ENCODE measurements at regions not wholly inside any gene's neighbourhood (a gene's known extent, or its start where the extent isn't known, plus 50 kb on each side); places are given as distances from the start of the nearest gene placed in this dataset.

- Histone ChIP-seq H3K4me2 (ENCODE audit: low read length) (no peak overlapping the region), H3K79me2 (ENCODE audit: control insufficient read depth, insufficient read depth, low read length) (no peaks in the 10 kb centered on the region), H3K27ac (ENCODE audit: low read depth, low read length) (no peak overlapping the region), H3K4me3 (ENCODE audit: low read length) (no peak overlapping the region), H3K56ac (ENCODE audit: low read length) (no peak overlapping the region), H3K36me3 (ENCODE audit: control insufficient read depth, insufficient read depth, low read length) (no peaks in the 10 kb centered on the region), H4K5ac (ENCODE audit: low read length) (no peak overlapping the region), H3K79me1 (ENCODE audit: low read length) (no peaks in the 10 kb centered on the region), H3K4me1 (ENCODE audit: control insufficient read depth, low read depth, low read length) (no peaks in the 10 kb centered on the region), H2BK5ac (ENCODE audit: low read length) (no peak overlapping the region), H2BK120ac (ENCODE audit: low read depth, low read length) (peak overlapping the region; percentile 12), H3K4ac (ENCODE audit: low read depth, low read length) (peak overlapping the region; percentile 52), H2BK15ac (replicated peaks; ENCODE audit: low read depth) (no peak overlapping the region), H3K9ac (ENCODE audit: low read length) (no peak overlapping the region), H3K23ac (ENCODE audit: low read length) (no peak overlapping the region), H3K18ac (ENCODE audit: low read length) (peak overlapping the region; percentile 45), H4K8ac (ENCODE audit: low read depth, low read length) (no peak overlapping the region), H3K27me3 (ENCODE audit: insufficient read depth, low read length, poor library complexity) (no peaks in the 10 kb centered on the region), H2AK5ac (ENCODE audit: low read length) (no peak overlapping the region)
- no CpG with 5 or more reads among the region's 1 CpG for WGBS (ENCODE audit: extremely low coverage, insufficient coverage, low lambda C conversion rate)
- no peak for DNase-seq
Observed at GRCh38 chr3:177590826-177591225, 393.5 kb upstream of the TBL1XR1 start.

GRCh38 chr3:177591379-177591778 lies 394.1 kb upstream of the TBL1XR1 start:
- H2BK5ac ChIP-seq (ENCODE audit: low read length) = no peak overlapping the region
- no peak for DNase-seq
- no peak overlapping the region for H3K4me2 ChIP-seq (ENCODE audit: low read length)
- H3K79me1 ChIP-seq (ENCODE audit: low read length) = no peaks in the 10 kb centered on the region
- H3K18ac ChIP-seq (ENCODE audit: low read length) = peak overlapping the region; percentile 45
- H4K8ac ChIP-seq (ENCODE audit: low read depth, low read length) = no peak overlapping the region
- H3K4me3 ChIP-seq (ENCODE audit: low read length) = no peak overlapping the region
- H3K4me1 ChIP-seq (ENCODE audit: control insufficient read depth, low read depth, low read length) = no peaks in the 10 kb centered on the region
- H4K5ac ChIP-seq (ENCODE audit: low read length) = no peak overlapping the region
- no peak overlapping the region for H3K4ac ChIP-seq (ENCODE audit: low read depth, low read length)
- H2BK15ac ChIP-seq (replicated peaks; ENCODE audit: low read depth) = peak overlapping the region; percentile 7
- H2BK120ac ChIP-seq (ENCODE audit: low read depth, low read length) = no peak overlapping the region
- H3K36me3 ChIP-seq (ENCODE audit: control insufficient read depth, insufficient read depth, low read length) = no peaks in the 10 kb centered on the region
- no peaks in the 10 kb centered on the region for H3K27me3 ChIP-seq (ENCODE audit: insufficient read depth, low read length, poor library complexity)
- no peak overlapping the region for H3K23ac ChIP-seq (ENCODE audit: low read length)
- no CpG with 5 or more reads among the region's 4 CpGs for WGBS (ENCODE audit: extremely low coverage, insufficient coverage, low lambda C conversion rate)
- H3K79me2 ChIP-seq (ENCODE audit: control insufficient read depth, insufficient read depth, low read length) = no peaks in the 10 kb centered on the region
- no peak overlapping the region for H3K56ac ChIP-seq (ENCODE audit: low read length)
- no peak overlapping the region for H2AK5ac ChIP-seq (ENCODE audit: low read length)
- no peak overlapping the region for H3K27ac ChIP-seq (ENCODE audit: low read depth, low read length)
- no peak overlapping the region for H3K9ac ChIP-seq (ENCODE audit: low read length)

- Histone ChIP-seq H3K23ac (ENCODE audit: low read length) (no peak overlapping the region), H3K9ac (ENCODE audit: low read length) (no peak overlapping the region), H2BK15ac (replicated peaks; ENCODE audit: low read depth) (no peak overlapping the region), H3K4ac (ENCODE audit: low read depth, low read length) (no peak overlapping the region), H3K56ac (ENCODE audit: low read length) (no peak overlapping the region), H3K4me2 (ENCODE audit: low read length) (no peak overlapping the region), H2BK120ac (ENCODE audit: low read depth, low read length) (no peak overlapping the region), H3K4me3 (ENCODE audit: low read length) (no peak overlapping the region), H3K27me3 (ENCODE audit: insufficient read depth, low read length, poor library complexity) (no peaks in the 10 kb centered on the region), H3K79me1 (ENCODE audit: low read length) (no peaks in the 10 kb centered on the region), H4K5ac (ENCODE audit: low read length) (no peak overlapping the region), H4K8ac (ENCODE audit: low read depth, low read length) (no peak overlapping the region), H3K36me3 (ENCODE audit: control insufficient read depth, insufficient read depth, low read length) (no peaks in the 10 kb centered on the region), H2AK5ac (ENCODE audit: low read length) (no peak overlapping the region), H3K18ac (ENCODE audit: low read length) (no peak overlapping the region), H3K4me1 (ENCODE audit: control insufficient read depth, low read depth, low read length) (peaks cover 5% of the 10 kb centered on the region), H3K79me2 (ENCODE audit: control insufficient read depth, insufficient read depth, low read length) (no peaks in the 10 kb centered on the region), H3K27ac (ENCODE audit: low read depth, low read length) (no peak overlapping the region), H2BK5ac (ENCODE audit: low read length) (no peak overlapping the region)
- no peak for DNase-seq
- WGBS (ENCODE audit: extremely low coverage, insufficient coverage, low lambda C conversion rate) = no CpG with 5 or more reads among the region's 6 CpGs
Observed at GRCh38 chr3:177594096-177594495, 396.8 kb upstream of the TBL1XR1 start.

- Histone ChIP-seq H3K18ac (ENCODE audit: low read length) (no peak overlapping the region), H3K4me2 (ENCODE audit: low read length) (no peak overlapping the region), H3K4ac (ENCODE audit: low read depth, low read length) (no peak overlapping the region), H2BK5ac (ENCODE audit: low read length) (no peak overlapping the region), H3K4me3 (ENCODE audit: low read length) (no peak overlapping the region), H3K9ac (ENCODE audit: low read length) (no peak overlapping the region), H3K4me1 (ENCODE audit: control insufficient read depth, low read depth, low read length) (peaks cover 5% of the 10 kb centered on the region), H3K27me3 (ENCODE audit: insufficient read depth, low read length, poor library complexity) (no peaks in the 10 kb centered on the region), H2BK120ac (ENCODE audit: low read depth, low read length) (no peak overlapping the region), H3K27ac (ENCODE audit: low read depth, low read length) (no peak overlapping the region), H3K36me3 (ENCODE audit: control insufficient read depth, insufficient read depth, low read length) (no peaks in the 10 kb centered on the region), H4K5ac (ENCODE audit: low read length) (no peak overlapping the region), H3K23ac (ENCODE audit: low read length) (no peak overlapping the region), H2AK5ac (ENCODE audit: low read length) (no peak overlapping the region), H2BK15ac (replicated peaks; ENCODE audit: low read depth) (no peak overlapping the region), H3K56ac (ENCODE audit: low read length) (no peak overlapping the region), H3K79me1 (ENCODE audit: low read length) (no peaks in the 10 kb centered on the region), H3K79me2 (ENCODE audit: control insufficient read depth, insufficient read depth, low read length) (no peaks in the 10 kb centered on the region), H4K8ac (ENCODE audit: low read depth, low read length) (no peak overlapping the region)
- no CpG with 5 or more reads among the region's 4 CpGs for WGBS (ENCODE audit: extremely low coverage, insufficient coverage, low lambda C conversion rate)
- no peak for DNase-seq
Observed at GRCh38 chr3:177595530-177596188, 398.4 kb upstream of the TBL1XR1 start.

GRCh38 chr3:177596248-177596815 lies 399.1 kb upstream of the TBL1XR1 start:
- no peaks in the 10 kb centered on the region for H3K79me1 ChIP-seq (ENCODE audit: low read length)

More at GRCh38 chr3:177596248-177596815, 399.1 kb upstream of the TBL1XR1 start:
- Histone ChIP-seq H3K27me3 (ENCODE audit: insufficient read depth, low read length, poor library complexity) (no peaks in the 10 kb centered on the region), H3K18ac (ENCODE audit: low read length) (no peak overlapping the region), H4K5ac (ENCODE audit: low read length) (no peak overlapping the region), H3K36me3 (ENCODE audit: control insufficient read depth, insufficient read depth, low read length) (no peaks in the 10 kb centered on the region), H2BK5ac (ENCODE audit: low read length) (no peak overlapping the region), H3K56ac (ENCODE audit: low read length) (no peak overlapping the region), H3K79me2 (ENCODE audit: control insufficient read depth, insufficient read depth, low read length) (no peaks in the 10 kb centered on the region), H3K23ac (ENCODE audit: low read length) (no peak overlapping the region), H3K4me3 (ENCODE audit: low read length) (no peak overlapping the region), H3K9ac (ENCODE audit: low read length) (no peak overlapping the region), H2BK120ac (ENCODE audit: low read depth, low read length) (peak overlapping the region; percentile 78), H3K4me2 (ENCODE audit: low read length) (no peak overlapping the region), H4K8ac (ENCODE audit: low read depth, low read length) (no peak overlapping the region), H2AK5ac (ENCODE audit: low read length) (no peak overlapping the region), H3K27ac (ENCODE audit: low read depth, low read length) (no peak overlapping the region), H3K4ac (ENCODE audit: low read depth, low read length) (no peak overlapping the region), H2BK15ac (replicated peaks; ENCODE audit: low read depth) (no peak overlapping the region), H3K4me1 (ENCODE audit: control insufficient read depth, low read depth, low read length) (peaks cover 5% of the 10 kb centered on the region)
- no CpG with 5 or more reads among the region's 3 CpGs for WGBS (ENCODE audit: extremely low coverage, insufficient coverage, low lambda C conversion rate)
- DNase-seq = no peak

Measured in mesendoderm (in vitro differentiated cells).